ENCODE measurements at regions not wholly inside any gene's neighbourhood (a gene's known extent, or its start where the extent isn't known, plus 50 kb on each side); places are given as distances from the start of the nearest gene placed in this dataset.

DNA sequence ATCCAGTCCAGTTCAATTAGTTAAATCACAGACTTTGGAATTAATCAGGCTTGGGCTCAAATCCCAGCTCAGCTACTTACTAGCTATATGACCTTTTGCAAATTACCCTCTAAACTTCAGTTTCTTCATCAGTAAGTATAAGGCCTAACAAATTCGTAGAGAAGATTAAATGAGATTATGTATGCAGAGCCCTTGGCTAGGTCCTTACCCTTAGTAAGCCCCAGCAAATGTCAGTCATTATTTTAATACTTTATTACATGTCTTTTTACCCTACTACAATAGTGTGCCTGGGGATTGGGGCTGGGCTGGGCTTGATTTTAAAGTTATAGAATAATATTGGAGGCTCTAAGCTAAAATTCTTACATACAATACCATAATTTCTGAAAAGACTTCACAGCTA, 326.1 kb upstream of the PREP start:
- no peak overlapping the region for H3K9ac ChIP-seq
- no peak overlapping the region for H3K4me3 ChIP-seq
- Mint-ChIP-seq H3K4me3 (no peak overlapping the region), H3K27ac (no peak overlapping the region), H3K9me3 (no peaks in the 10 kb centered on the region), H3K4me1 (no peaks in the 10 kb centered on the region), H3K36me3 (no peaks in the 10 kb centered on the region), H3K27me3 (ENCODE audit: insufficient read depth, low read depth) (no peaks in the 10 kb centered on the region)
- no peaks in the 10 kb centered on the region for H3K9me3 ChIP-seq (ENCODE audit: low read depth)
- H2AFZ ChIP-seq (replicated peaks), result no peak overlapping the region
- H3K4me1 ChIP-seq, result no peaks in the 10 kb centered on the region
- no peak for TF ChIP-seq EZH2 (IDR thresholded peaks at IDR 0.05)
- no peak overlapping the region for H3K27ac ChIP-seq
- no peaks in the 10 kb centered on the region for H3K36me3 ChIP-seq
- H4K20me1 ChIP-seq (ENCODE audit: low read depth), result no peaks in the 10 kb centered on the region
- DNase-seq (ENCODE audit: low spot score), result no peak
- no peaks in the 10 kb centered on the region for H3F3A ChIP-seq (ENCODE audit: low read depth)
- H3K27me3 ChIP-seq, result no peaks in the 10 kb centered on the region
- H3K79me2 ChIP-seq (ENCODE audit: low read depth), result no peaks in the 10 kb centered on the region
- H3K4me2 ChIP-seq, result no peak overlapping the region

DNA sequence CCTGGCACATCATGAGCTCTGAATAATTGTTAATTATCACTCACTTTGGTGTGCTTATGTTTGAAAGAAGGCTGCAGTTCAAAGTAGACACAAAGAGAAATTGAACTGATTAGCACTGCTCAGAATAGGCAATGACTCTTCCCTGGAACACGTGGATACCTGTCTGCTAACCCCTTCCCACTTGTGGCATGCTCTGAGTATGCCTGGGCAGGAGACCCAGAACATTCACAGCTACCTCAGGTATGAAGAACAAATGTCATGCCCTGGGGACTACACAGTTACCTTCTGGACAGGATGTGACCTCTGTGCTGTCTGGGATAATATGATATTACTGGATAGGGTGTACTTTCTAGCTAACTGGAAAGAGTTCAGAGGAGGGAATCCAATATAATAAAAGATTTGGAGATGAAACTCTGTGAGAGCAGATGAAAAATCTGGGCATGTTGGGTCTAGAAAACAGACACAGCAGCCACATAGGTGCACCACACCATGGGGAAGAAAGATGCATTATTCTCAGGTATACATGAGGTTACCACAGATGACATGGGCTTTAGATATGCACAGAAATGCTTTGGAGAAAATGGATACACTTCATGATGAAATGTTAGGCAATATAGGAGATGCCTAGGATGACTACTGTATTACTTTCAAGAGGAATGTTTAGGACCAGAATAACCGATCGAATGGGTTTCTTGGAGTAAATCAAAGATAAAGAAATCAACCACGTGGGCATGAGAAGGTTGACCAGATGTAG, 324.2 kb upstream of the PREP start:
- H3K27ac Mint-ChIP-seq, result no peak overlapping the region
- TF ChIP-seq EZH2phosphoT487 (IDR thresholded peaks at IDR 0.05) (no peak), EZH2 (IDR thresholded peaks at IDR 0.05) (no peak)
- TF ChIP-seq, protein P1, sequence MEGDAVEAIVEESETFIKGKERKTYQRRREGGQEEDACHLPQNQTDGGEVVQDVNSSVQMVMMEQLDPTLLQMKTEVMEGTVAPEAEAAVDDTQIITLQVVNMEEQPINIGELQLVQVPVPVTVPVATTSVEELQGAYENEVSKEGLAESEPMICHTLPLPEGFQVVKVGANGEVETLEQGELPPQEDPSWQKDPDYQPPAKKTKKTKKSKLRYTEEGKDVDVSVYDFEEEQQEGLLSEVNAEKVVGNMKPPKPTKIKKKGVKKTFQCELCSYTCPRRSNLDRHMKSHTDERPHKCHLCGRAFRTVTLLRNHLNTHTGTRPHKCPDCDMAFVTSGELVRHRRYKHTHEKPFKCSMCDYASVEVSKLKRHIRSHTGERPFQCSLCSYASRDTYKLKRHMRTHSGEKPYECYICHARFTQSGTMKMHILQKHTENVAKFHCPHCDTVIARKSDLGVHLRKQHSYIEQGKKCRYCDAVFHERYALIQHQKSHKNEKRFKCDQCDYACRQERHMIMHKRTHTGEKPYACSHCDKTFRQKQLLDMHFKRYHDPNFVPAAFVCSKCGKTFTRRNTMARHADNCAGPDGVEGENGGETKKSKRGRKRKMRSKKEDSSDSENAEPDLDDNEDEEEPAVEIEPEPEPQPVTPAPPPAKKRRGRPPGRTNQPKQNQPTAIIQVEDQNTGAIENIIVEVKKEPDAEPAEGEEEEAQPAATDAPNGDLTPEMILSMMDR (IDR thresholded peaks at IDR 0.05), result no peak
- H3K9ac ChIP-seq, result no peak overlapping the region

DNA sequence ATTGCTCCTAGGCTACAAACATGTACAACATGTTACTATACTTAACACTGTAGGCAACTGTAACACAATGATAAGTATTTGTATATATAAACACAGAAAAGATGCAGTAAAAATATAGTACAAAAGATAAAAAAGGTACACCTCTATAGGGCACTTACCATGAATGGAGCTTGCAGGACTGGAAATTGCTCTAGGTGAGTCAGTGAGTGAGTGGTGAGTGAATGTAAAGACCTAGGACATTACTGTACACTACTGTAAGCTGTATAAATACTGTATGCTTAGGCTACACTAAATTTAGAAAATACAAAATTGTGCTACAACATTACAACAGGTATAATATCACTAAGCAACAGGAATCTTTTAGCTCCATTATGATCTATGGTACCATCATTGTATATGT, 312.0 kb upstream of the PREP start:
- no peaks in the 10 kb centered on the region for H3K79me2 ChIP-seq (ENCODE audit: low read depth)
- peaks cover 3% of the 10 kb centered on the region for H3K36me3 Mint-ChIP-seq
- H3K4me1 Mint-ChIP-seq, result peaks cover 3% of the 10 kb centered on the region
- no peak overlapping the region for H3K9ac ChIP-seq
- H3K4me2 ChIP-seq, result no peak overlapping the region
- no peak overlapping the region for H2AFZ ChIP-seq (replicated peaks)
- TF ChIP-seq, protein P1 (IDR thresholded peaks at IDR 0.05), result no peak
- TF ChIP-seq EZH2phosphoT487 (IDR thresholded peaks at IDR 0.05) (no peak), EZH2 (IDR thresholded peaks at IDR 0.05) (no peak)
- H3K27ac Mint-ChIP-seq, result no peak overlapping the region
- no peaks in the 10 kb centered on the region for H3F3A ChIP-seq (ENCODE audit: low read depth)
- peaks cover 17% of the 10 kb centered on the region for H3K9me3 Mint-ChIP-seq
- H3K4me3 ChIP-seq, result no peak overlapping the region
- H3K4me3 Mint-ChIP-seq, result no peak overlapping the region
- no peaks in the 10 kb centered on the region for H3K36me3 ChIP-seq
- no peak for DNase-seq (ENCODE audit: low spot score)
- H3K27me3 Mint-ChIP-seq (ENCODE audit: insufficient read depth, low read depth), result peaks cover 6% of the 10 kb centered on the region
- H3K9me3 ChIP-seq (ENCODE audit: low read depth), result peaks cover 17% of the 10 kb centered on the region
- no peaks in the 10 kb centered on the region for H3K4me1 ChIP-seq
- H3K27ac ChIP-seq, result no peak overlapping the region
- H4K20me1 ChIP-seq (ENCODE audit: low read depth), result no peaks in the 10 kb centered on the region
- H3K27me3 ChIP-seq, result no peaks in the 10 kb centered on the region

More for the DNA sequence above, 324.2 kb upstream of the PREP start:
- H3F3A ChIP-seq (ENCODE audit: low read depth), result no peaks in the 10 kb centered on the region
- no peaks in the 10 kb centered on the region for H3K79me2 ChIP-seq (ENCODE audit: low read depth)
- no peaks in the 10 kb centered on the region for H3K4me1 ChIP-seq
- H3K27me3 ChIP-seq, result no peaks in the 10 kb centered on the region
- no peak for DNase-seq (ENCODE audit: low spot score)
- H3K9me3 ChIP-seq (ENCODE audit: low read depth), result no peaks in the 10 kb centered on the region
- H3K4me2 ChIP-seq, result no peak overlapping the region
- Mint-ChIP-seq H3K27me3 (ENCODE audit: insufficient read depth, low read depth) (no peaks in the 10 kb centered on the region), H3K4me1 (no peaks in the 10 kb centered on the region), H3K4me3 (no peak overlapping the region), H3K36me3 (no peaks in the 10 kb centered on the region), H3K9me3 (no peaks in the 10 kb centered on the region)
- no peaks in the 10 kb centered on the region for H3K36me3 ChIP-seq
- no peak overlapping the region for H2AFZ ChIP-seq (replicated peaks)
- H3K4me3 ChIP-seq, result no peak overlapping the region
- H3K27ac ChIP-seq, result no peak overlapping the region
- no peaks in the 10 kb centered on the region for H4K20me1 ChIP-seq (ENCODE audit: low read depth)

DNA sequence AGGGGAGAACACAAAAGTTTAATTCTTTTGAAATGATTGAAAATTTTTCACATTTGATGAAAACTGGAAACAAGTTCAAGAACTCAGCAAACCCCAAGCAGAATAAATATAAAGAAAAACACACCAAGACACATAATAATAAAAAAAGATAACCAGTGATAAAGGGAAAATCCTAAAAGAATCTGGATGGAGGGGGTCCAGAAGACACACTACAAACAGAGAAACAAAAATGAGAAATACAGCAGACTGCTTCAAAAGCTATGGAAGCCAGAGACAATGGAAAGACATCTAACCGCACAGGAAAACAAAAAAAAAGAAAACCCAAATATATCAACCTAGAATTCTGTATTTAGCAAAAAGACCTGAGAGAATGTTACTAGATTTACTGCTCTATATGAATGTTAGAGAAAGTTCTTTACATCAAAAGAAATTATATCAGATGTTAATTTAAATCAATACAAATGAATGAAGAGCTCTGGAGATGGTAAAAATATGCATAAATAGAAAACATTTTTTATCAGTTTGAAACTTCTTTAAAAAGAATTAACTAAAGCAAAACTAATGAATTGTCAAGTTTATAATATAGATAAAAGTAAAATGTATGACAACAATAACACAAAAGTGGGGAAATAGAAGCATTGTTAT, 310.7 kb upstream of the PREP start:
- Histone ChIP-seq H3K27ac (no peak overlapping the region), H3K4me1 (no peaks in the 10 kb centered on the region), H3K36me3 (no peaks in the 10 kb centered on the region), H2AFZ (replicated peaks) (no peak overlapping the region), H3K4me2 (no peak overlapping the region), H3K9me3 (ENCODE audit: low read depth) (peaks cover 17% of the 10 kb centered on the region), H3K79me2 (ENCODE audit: low read depth) (no peaks in the 10 kb centered on the region), H3K9ac (no peak overlapping the region), H4K20me1 (ENCODE audit: low read depth) (no peaks in the 10 kb centered on the region), H3K27me3 (no peaks in the 10 kb centered on the region), H3K4me3 (no peak overlapping the region), H3F3A (ENCODE audit: low read depth) (no peaks in the 10 kb centered on the region)
- Mint-ChIP-seq H3K27me3 (ENCODE audit: insufficient read depth, low read depth) (peaks cover 6% of the 10 kb centered on the region), H3K36me3 (peaks cover 3% of the 10 kb centered on the region), H3K4me3 (no peak overlapping the region), H3K4me1 (peaks cover 3% of the 10 kb centered on the region), H3K27ac (no peak overlapping the region), H3K9me3 (peaks cover 17% of the 10 kb centered on the region)
- no peak for TF ChIP-seq EZH2phosphoT487 (IDR thresholded peaks at IDR 0.05)
- TF ChIP-seq, protein P1 (IDR thresholded peaks at IDR 0.05), result no peak
- no peak for TF ChIP-seq EZH2 (IDR thresholded peaks at IDR 0.05)
- DNase-seq (ENCODE audit: low spot score), result peak; percentile 14

Data from neural progenitor cell (in vitro differentiated cells).